Stimulated activated CD8-positive, alpha-beta memory T cell treated with anti-CD3 and anti-CD28 coated beads, Interleukin-15, amount 100 ng/mL, for 4 hours (primary cell): ENCODE measurements at regions not wholly inside any gene's neighbourhood (a gene's known extent, or its start where the extent isn't known, plus 50 kb on each side); places are given as distances from the start of the nearest gene placed in this dataset.

Source experiments
- DNase-seq, 2 donors: peaks; one replicate each; pipeline ENCODE4 v3.0.0-alpha.2; 2020; ENCODE audit warnings: low read depth in 2 of 2

GRCh38 chr3:188940573-188940932, 231.2 kb upstream of the TPRG1 start:
- no peak for DNase-seq

GRCh38 chr3:188941103-188941502, 230.7 kb upstream of the TPRG1 start:
- no peak for DNase-seq

GRCh38 chr3:188942191-188942590, 229.6 kb upstream of the TPRG1 start:
- no peak for DNase-seq

- no peak for DNase-seq
Measured at GRCh38 chr3:188943591-188943990, 228.2 kb upstream of the TPRG1 start.

GRCh38 chr3:188944108-188944507, 227.7 kb upstream of the TPRG1 start:
- no peak for DNase-seq

- no peak for DNase-seq
Measured at GRCh38 chr3:188946351-188947240, 225.2 kb upstream of the TPRG1 start.

- DNase-seq = no peak
Measured at GRCh38 chr3:188947401-188948280, 224.1 kb upstream of the TPRG1 start.

GRCh38 chr3:188948281-188948996, 223.3 kb upstream of the TPRG1 start:
- no peak for DNase-seq

GRCh38 chr3:188948997-188949389, 222.8 kb upstream of the TPRG1 start:
- no peak for DNase-seq

GRCh38 chr3:188949456-188949855, 222.3 kb upstream of the TPRG1 start:
- DNase-seq = no peak

- no peak for DNase-seq
Measured at GRCh38 chr3:188949996-188950395, 221.8 kb upstream of the TPRG1 start.

GRCh38 chr3:188950832-188951489, 220.8 kb upstream of the TPRG1 start:
- DNase-seq = peak in 1 of 2 donors; percentile 8

GRCh38 chr3:188951734-188952133, 220.0 kb upstream of the TPRG1 start:
- no peak for DNase-seq

- DNase-seq = peak; percentile 43 to 46
Measured at GRCh38 chr3:188954590-188955208, 217.1 kb upstream of the TPRG1 start.

GRCh38 chr3:188955919-188956318, 215.9 kb upstream of the TPRG1 start:
- no peak for DNase-seq

- no peak for DNase-seq
Measured at GRCh38 chr3:188956839-188957489, 214.8 kb upstream of the TPRG1 start.

GRCh38 chr3:188959013-188959412, 212.8 kb upstream of the TPRG1 start:
- DNase-seq = no peak

GRCh38 chr3:188962253-188963247, 209.2 kb upstream of the TPRG1 start:
- DNase-seq = no peak

- DNase-seq = no peak
Measured at GRCh38 chr3:188964957-188965356, 206.8 kb upstream of the TPRG1 start.
